K562 (cell line): ENCODE measurements at regions not wholly inside any gene's neighbourhood (a gene's known extent, or its start where the extent isn't known, plus 50 kb on each side); places are given as distances from the start of the nearest gene placed in this dataset.

Experiments
- CBX2 ChIP-seq: fragments of 200-600 bp; sonication (generic); IDR thresholded peaks from one replicate; pipeline ENCODE4 v1.6.1; 2012; ENCODE audit warnings: mild to moderate bottlenecking, low read length, inconsistent platforms; ENCODE audit not compliant: insufficient read depth, poor library complexity, severe bottlenecking
- CHCHD3 ChIP-seq: fragments of 250-450 bp; sonication (Bioruptor Pico); IDR thresholded peaks from 2 replicates; pipeline ENCODE4 v2.1.2; 2022; ENCODE audit warnings: mild to moderate bottlenecking
- CTCF ChIP-seq, 3 experiments: IDR thresholded peaks in 2 of 3; conservative IDR thresholded peaks in 1 of 3; 2 replicates each; pipeline ENCODE4 v1.5.1; 2011 to 2012; ENCODE audit warnings: low read length in 3 of 3, mild to moderate bottlenecking in 3 of 3, control low read depth in 2 of 3, improper control_type of control experiment in 1 of 3, inconsistent platforms in 1 of 3, low read depth in 1 of 3, mixed read lengths in 1 of 3, moderate library complexity in 1 of 3; ENCODE audit not compliant: insufficient read depth in 2 of 3
- ELF2 ChIP-seq: fragments of 250-450 bp; sonication (Bioruptor Pico); IDR thresholded peaks from 2 replicates; pipeline ENCODE4 v1.5.0; 2021; ENCODE audit warnings: mild to moderate bottlenecking
- EZH2 ChIP-seq: IDR thresholded peaks from 2 replicates; pipeline ENCODE4 v1.6.1; 2012; ENCODE audit warnings: low read depth, mild to moderate bottlenecking, inconsistent platforms, low read length, borderline replicate concordance
- HNRNPH1 ChIP-seq: fragments of 200-400 bp; formaldehyde crosslinking; optimal IDR thresholded peaks from 2 replicates; pipeline ENCODE3; 2017; ENCODE audit warnings: low read depth, mild to moderate bottlenecking, low read length, moderate library complexity
- POLR2A ChIP-seq: fragments of 450-650 bp; conservative IDR thresholded peaks from 2 replicates; pipeline ENCODE4 v1.6.1; 2016
- RAD21 ChIP-seq, 2 experiments: fragments of 250-450 bp in 1 of 2; fragments of 450-650 bp in 1 of 2; sonication (Bioruptor Pico) in 1 of 2; formaldehyde crosslinking in 1 of 2; IDR thresholded peaks in 1 of 2; conservative IDR thresholded peaks in 1 of 2; 2 replicates each; pipeline versions ENCODE4 v1.4.0 to v1.8.0; 2020 to 2022; ENCODE audit warnings: mild to moderate bottlenecking in 2 of 2, moderate library complexity in 1 of 2
- ZNF583 ChIP-seq: fragments of 250-450 bp; sonication (Bioruptor Pico); IDR thresholded peaks from 2 replicates; pipeline ENCODE4 v1.4.0; 2020
- TF ChIP-seq, protein P1 (sequence below): fragments of 250-450 bp; sonication (Bioruptor Pico); IDR thresholded peaks from 2 replicates; pipeline ENCODE4 v1.5.0; 2021; ENCODE audit warnings: mild to moderate bottlenecking, borderline replicate concordance

DNA sequence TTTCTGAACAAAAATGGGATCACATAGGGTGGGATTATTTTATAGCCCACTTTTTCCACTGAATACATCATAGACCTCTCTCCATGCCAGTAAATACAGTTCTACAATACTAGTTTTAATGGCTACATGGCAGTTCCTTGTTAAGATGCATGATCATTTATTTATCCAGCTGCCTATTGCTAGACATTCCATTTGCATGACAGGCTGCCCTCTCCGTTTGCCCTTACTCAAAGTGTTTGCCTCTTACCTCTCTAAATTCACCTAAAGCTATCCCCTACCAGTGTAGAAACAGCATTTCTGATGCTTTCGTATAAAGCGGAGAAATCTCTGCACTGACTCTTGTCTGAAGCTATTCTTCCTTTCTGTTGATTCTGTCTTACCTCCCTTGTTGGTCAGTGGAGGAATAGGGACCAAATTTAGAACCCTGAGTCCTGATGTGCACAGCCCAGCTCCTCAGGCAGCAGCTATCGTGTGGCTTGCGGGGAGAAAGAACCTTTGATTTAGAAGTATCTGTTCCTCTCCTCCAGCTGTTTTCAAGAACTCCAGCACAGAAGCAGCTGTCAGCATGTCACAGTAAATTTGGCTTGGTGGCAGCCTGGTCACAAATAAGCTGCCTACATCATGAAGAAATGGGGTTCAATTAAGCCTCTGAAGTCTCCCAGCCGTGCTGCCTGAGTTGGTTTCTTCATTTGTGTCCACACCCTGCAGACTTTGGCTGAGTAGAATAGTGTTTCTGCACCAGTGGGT is 337.3 kb downstream of the PRDM2 start:
- no peak for TF ChIP-seq HNRNPH1
- TF ChIP-seq CBX2 = no peak
- no peak for TF ChIP-seq RAD21 (CRISPR knock-in tag; conservative IDR thresholded peaks at IDR 0.05 in 1 of 2, IDR thresholded peaks at IDR 0.05 in 1 of 2)
- TF ChIP-seq ELF2 = no peak
- no peak for TF ChIP-seq CHCHD3 (CRISPR knock-in tag)
- no peak for TF ChIP-seq ZNF583 (CRISPR knock-in tag)
- TF ChIP-seq CTCF (IDR thresholded peaks at IDR 0.05 in 2 of 3, conservative IDR thresholded peaks at IDR 0.05 in 1 of 3; ENCODE audit: insufficient read depth in 2 of 3, low read depth in 1 of 3, low read length in 3 of 3) = no peak
- TF ChIP-seq POLR2A = no peak
- TF ChIP-seq EZH2 = no peak
- TF ChIP-seq, protein P1, sequence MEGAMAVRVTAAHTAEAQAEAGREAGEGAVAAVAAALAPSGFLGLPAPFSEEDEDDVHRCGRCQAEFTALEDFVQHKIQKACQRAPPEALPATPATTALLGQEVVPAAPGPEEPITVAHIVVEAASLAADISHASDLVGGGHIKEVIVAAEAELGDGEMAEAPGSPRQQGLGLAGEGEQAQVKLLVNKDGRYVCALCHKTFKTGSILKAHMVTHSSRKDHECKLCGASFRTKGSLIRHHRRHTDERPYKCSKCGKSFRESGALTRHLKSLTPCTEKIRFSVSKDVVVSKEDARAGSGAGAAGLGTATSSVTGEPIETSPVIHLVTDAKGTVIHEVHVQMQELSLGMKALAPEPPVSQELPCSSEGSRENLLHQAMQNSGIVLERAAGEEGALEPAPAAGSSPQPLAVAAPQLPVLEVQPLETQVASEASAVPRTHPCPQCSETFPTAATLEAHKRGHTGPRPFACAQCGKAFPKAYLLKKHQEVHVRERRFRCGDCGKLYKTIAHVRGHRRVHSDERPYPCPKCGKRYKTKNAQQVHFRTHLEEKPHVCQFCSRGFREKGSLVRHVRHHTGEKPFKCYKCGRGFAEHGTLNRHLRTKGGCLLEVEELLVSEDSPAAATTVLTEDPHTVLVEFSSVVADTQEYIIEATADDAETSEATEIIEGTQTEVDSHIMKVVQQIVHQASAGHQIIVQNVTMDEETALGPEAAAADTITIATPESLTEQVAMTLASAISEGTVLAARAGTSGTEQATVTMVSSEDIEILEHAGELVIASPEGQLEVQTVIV (CRISPR knock-in tag) = no peak
